Keratinocyte (primary cell): ENCODE measurements at regions not wholly inside any gene's neighbourhood (a gene's known extent, or its start where the extent isn't known, plus 50 kb on each side); places are given as distances from the start of the nearest gene placed in this dataset.

Experiments used
- EZH2 ChIP-seq: IDR thresholded peaks from one replicate; pipeline ENCODE4 v1.6.1; 2012; ENCODE audit warnings: inconsistent platforms, mild to moderate bottlenecking, low read length, moderate library complexity
- TF ChIP-seq, protein P1 (sequence below), 3 experiments: IDR thresholded peaks in 1 of 3; conservative IDR thresholded peaks in 1 of 3; optimal IDR thresholded peaks in 1 of 3; 2 replicates in 2 of 3; 3 replicates in 1 of 3; pipeline versions ENCODE3 to v1.5.1; 2011; ENCODE audit warnings: low read length in 3 of 3, mild to moderate bottlenecking in 3 of 3, moderate library complexity in 2 of 3, control low read depth in 1 of 3, inconsistent platforms in 1 of 3; ENCODE audit not compliant: insufficient read depth in 2 of 3; ENCODE audit errors: extremely low read depth in 1 of 3

DNA sequence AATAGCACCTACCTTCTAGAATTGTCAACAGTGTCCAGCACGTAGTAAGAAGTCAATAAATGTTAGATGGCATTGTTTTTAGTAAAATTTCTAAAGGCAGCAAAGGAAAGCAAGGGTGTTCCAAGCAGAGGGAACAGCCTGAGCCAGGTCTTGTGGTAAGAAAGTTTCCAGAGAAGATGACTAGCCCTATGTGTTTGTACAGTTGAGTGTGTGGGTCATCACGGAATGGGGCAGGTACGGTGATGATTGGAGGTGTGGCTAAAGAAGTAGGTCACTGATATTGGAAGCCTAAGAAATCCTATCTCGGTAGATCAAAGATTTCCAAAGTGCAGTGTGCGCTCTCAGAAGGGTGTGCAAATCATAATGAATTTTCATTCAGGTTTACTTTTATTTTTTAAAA lies 94.2 kb upstream of the BCL6 start:
- TF ChIP-seq, protein P1, sequence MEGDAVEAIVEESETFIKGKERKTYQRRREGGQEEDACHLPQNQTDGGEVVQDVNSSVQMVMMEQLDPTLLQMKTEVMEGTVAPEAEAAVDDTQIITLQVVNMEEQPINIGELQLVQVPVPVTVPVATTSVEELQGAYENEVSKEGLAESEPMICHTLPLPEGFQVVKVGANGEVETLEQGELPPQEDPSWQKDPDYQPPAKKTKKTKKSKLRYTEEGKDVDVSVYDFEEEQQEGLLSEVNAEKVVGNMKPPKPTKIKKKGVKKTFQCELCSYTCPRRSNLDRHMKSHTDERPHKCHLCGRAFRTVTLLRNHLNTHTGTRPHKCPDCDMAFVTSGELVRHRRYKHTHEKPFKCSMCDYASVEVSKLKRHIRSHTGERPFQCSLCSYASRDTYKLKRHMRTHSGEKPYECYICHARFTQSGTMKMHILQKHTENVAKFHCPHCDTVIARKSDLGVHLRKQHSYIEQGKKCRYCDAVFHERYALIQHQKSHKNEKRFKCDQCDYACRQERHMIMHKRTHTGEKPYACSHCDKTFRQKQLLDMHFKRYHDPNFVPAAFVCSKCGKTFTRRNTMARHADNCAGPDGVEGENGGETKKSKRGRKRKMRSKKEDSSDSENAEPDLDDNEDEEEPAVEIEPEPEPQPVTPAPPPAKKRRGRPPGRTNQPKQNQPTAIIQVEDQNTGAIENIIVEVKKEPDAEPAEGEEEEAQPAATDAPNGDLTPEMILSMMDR (optimal IDR thresholded peaks at IDR 0.05 in 1 of 3, IDR thresholded peaks at IDR 0.05 in 1 of 3, conservative IDR thresholded peaks at IDR 0.05 in 1 of 3; ENCODE audit: extremely low read depth in 1 of 3, insufficient read depth in 2 of 3, low read length in 3 of 3), result no peak
- no peak for TF ChIP-seq EZH2
